ENCODE measurements at regions not wholly inside any gene's neighbourhood (a gene's known extent, or its start where the extent isn't known, plus 50 kb on each side); places are given as distances from the start of the nearest gene placed in this dataset.

DNA sequence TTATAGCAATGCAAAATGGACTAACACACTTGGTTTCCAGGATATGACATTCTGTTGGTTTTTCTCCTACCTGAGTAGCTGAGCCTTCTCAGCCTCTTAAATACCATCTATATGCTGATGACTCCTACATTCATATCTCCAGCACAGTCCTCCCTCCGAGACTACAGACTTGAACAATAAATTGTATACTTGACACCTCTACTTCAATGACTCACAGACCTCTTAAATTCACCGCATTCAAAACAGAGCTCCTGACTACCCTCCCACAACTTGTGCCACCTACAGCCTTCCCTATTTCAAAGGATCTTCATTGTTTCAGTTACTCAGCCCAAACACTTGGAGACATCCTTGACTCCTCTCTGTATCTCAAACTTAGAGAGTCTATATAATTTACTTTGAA is 66.8 kb upstream of the ASB17 start:
- TF ChIP-seq, protein P1, sequence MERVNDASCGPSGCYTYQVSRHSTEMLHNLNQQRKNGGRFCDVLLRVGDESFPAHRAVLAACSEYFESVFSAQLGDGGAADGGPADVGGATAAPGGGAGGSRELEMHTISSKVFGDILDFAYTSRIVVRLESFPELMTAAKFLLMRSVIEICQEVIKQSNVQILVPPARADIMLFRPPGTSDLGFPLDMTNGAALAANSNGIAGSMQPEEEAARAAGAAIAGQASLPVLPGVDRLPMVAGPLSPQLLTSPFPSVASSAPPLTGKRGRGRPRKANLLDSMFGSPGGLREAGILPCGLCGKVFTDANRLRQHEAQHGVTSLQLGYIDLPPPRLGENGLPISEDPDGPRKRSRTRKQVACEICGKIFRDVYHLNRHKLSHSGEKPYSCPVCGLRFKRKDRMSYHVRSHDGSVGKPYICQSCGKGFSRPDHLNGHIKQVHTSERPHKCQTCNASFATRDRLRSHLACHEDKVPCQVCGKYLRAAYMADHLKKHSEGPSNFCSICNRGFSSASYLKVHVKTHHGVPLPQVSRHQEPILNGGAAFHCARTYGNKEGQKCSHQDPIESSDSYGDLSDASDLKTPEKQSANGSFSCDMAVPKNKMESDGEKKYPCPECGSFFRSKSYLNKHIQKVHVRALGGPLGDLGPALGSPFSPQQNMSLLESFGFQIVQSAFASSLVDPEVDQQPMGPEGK (CRISPR knock-in tag; IDR thresholded peaks at IDR 0.05; ENCODE audit: borderline replicate concordance) = no peak
- TF ChIP-seq BACH2 (CRISPR knock-in tag; IDR thresholded peaks at IDR 0.05; ENCODE audit: borderline replicate concordance) (no peak), RARB (CRISPR knock-in tag; IDR thresholded peaks at IDR 0.05) (no peak), GLIS3 (CRISPR knock-in tag; IDR thresholded peaks at IDR 0.05) (no peak), ARNTL (CRISPR knock-in tag; IDR thresholded peaks at IDR 0.05; ENCODE audit: borderline replicate concordance, low read depth) (no peak), TCF4 (CRISPR knock-in tag; IDR thresholded peaks at IDR 0.05; ENCODE audit: borderline replicate concordance) (no peak), TOX (CRISPR knock-in tag; IDR thresholded peaks at IDR 0.05; ENCODE audit: borderline replicate concordance) (no peak), ZNF565 (CRISPR knock-in tag; conservative IDR thresholded peaks at IDR 0.05; ENCODE audit: low read depth) (no peak), CSDC2 (CRISPR knock-in tag; IDR thresholded peaks at IDR 0.05) (no peak), PPARA (CRISPR knock-in tag; IDR thresholded peaks at IDR 0.05; ENCODE audit: borderline replicate concordance) (no peak), OSR1 (CRISPR knock-in tag; IDR thresholded peaks at IDR 0.05) (no peak)
- TF ChIP-seq, protein P2, sequence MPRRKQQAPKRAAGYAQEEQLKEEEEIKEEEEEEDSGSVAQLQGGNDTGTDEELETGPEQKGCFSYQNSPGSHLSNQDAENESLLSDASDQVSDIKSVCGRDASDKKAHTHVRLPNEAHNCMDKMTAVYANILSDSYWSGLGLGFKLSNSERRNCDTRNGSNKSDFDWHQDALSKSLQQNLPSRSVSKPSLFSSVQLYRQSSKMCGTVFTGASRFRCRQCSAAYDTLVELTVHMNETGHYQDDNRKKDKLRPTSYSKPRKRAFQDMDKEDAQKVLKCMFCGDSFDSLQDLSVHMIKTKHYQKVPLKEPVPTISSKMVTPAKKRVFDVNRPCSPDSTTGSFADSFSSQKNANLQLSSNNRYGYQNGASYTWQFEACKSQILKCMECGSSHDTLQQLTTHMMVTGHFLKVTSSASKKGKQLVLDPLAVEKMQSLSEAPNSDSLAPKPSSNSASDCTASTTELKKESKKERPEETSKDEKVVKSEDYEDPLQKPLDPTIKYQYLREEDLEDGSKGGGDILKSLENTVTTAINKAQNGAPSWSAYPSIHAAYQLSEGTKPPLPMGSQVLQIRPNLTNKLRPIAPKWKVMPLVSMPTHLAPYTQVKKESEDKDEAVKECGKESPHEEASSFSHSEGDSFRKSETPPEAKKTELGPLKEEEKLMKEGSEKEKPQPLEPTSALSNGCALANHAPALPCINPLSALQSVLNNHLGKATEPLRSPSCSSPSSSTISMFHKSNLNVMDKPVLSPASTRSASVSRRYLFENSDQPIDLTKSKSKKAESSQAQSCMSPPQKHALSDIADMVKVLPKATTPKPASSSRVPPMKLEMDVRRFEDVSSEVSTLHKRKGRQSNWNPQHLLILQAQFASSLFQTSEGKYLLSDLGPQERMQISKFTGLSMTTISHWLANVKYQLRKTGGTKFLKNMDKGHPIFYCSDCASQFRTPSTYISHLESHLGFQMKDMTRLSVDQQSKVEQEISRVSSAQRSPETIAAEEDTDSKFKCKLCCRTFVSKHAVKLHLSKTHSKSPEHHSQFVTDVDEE (CRISPR knock-in tag; IDR thresholded peaks at IDR 0.05) = no peak
- TF ChIP-seq, protein P3, sequence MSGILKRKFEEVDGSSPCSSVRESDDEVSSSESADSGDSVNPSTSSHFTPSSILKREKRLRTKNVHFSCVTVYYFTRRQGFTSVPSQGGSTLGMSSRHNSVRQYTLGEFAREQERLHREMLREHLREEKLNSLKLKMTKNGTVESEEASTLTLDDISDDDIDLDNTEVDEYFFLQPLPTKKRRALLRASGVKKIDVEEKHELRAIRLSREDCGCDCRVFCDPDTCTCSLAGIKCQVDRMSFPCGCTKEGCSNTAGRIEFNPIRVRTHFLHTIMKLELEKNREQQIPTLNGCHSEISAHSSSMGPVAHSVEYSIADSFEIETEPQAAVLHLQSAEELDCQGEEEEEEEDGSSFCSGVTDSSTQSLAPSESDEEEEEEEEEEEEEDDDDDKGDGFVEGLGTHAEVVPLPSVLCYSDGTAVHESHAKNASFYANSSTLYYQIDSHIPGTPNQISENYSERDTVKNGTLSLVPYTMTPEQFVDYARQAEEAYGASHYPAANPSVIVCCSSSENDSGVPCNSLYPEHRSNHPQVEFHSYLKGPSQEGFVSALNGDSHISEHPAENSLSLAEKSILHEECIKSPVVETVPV (CRISPR knock-in tag; IDR thresholded peaks at IDR 0.05) = no peak
